ENCODE measurements at regions not wholly inside any gene's neighbourhood (a gene's known extent, or its start where the extent isn't known, plus 50 kb on each side); places are given as distances from the start of the nearest gene placed in this dataset.

GRCh38 chr4:132651196-132651595 lies 497.9 kb upstream of the PCDH10 start:
- Histone ChIP-seq H3K9ac (ENCODE audit: low read length) (no peak overlapping the region), H3K4me2 (ENCODE audit: low read depth, low read length, poor library complexity, severe bottlenecking) (no peak overlapping the region), H3K9me2 (replicated peaks; ENCODE audit: insufficient read depth, low read length) (no peaks in the 10 kb centered on the region), H3K79me2 (ENCODE audit: insufficient read depth, low read length) (no peaks in the 10 kb centered on the region), H3K36me3 (ENCODE audit: low read length) (no peaks in the 10 kb centered on the region), H2AFZ (ENCODE audit: low read depth, low read length, severe bottlenecking) (no peak overlapping the region), H3F3A (ENCODE audit: insufficient read depth) (no peaks in the 10 kb centered on the region), H3K27ac (ENCODE audit: low read depth, low read length) (no peak overlapping the region), H3K27me3 (ENCODE audit: low read length) (no peaks in the 10 kb centered on the region), H3K4me3 (ENCODE audit: insufficient read depth, low read length, poor library complexity, severe bottlenecking) (no peak overlapping the region), H3K9me3 (ENCODE audit: insufficient read depth, low read length) (no peaks in the 10 kb centered on the region), H4K20me1 (ENCODE audit: low read depth, low read length) (no peaks in the 10 kb centered on the region)
- no peak for TF ChIP-seq CTCF (IDR thresholded peaks at IDR 0.05; ENCODE audit: insufficient read depth, low read length, poor library complexity, severe bottlenecking)

- H3K36me3 ChIP-seq (ENCODE audit: low read length): no peaks in the 10 kb centered on the region
- no peaks in the 10 kb centered on the region for H3F3A ChIP-seq (ENCODE audit: insufficient read depth)
- no peak overlapping the region for H3K4me2 ChIP-seq (ENCODE audit: low read depth, low read length, poor library complexity, severe bottlenecking)
- TF ChIP-seq EZH2phosphoT487 (conservative IDR thresholded peaks at IDR 0.05; ENCODE audit: low read length) (no peak), CTCF (IDR thresholded peaks at IDR 0.05; ENCODE audit: insufficient read depth, low read length, poor library complexity, severe bottlenecking) (no peak)
- H3K27me3 ChIP-seq (ENCODE audit: low read length): no peaks in the 10 kb centered on the region
- no peaks in the 10 kb centered on the region for H3K79me2 ChIP-seq (ENCODE audit: insufficient read depth, low read length)
- no peak overlapping the region for H3K9ac ChIP-seq (ENCODE audit: low read length)
- no peak overlapping the region for H3K4me3 ChIP-seq (ENCODE audit: insufficient read depth, low read length, poor library complexity, severe bottlenecking)
- no peaks in the 10 kb centered on the region for H3K9me2 ChIP-seq (replicated peaks; ENCODE audit: insufficient read depth, low read length)
- H4K20me1 ChIP-seq (ENCODE audit: low read depth, low read length): no peaks in the 10 kb centered on the region
- H3K27ac ChIP-seq (ENCODE audit: low read depth, low read length): no peak overlapping the region
- no peaks in the 10 kb centered on the region for H3K9me3 ChIP-seq (ENCODE audit: insufficient read depth, low read length)
- H2AFZ ChIP-seq (ENCODE audit: low read depth, low read length, severe bottlenecking): no peak overlapping the region
These were observed 488.9 kb upstream of the PCDH10 start for GRCh38 chr4:132660181-132660580.

DNA sequence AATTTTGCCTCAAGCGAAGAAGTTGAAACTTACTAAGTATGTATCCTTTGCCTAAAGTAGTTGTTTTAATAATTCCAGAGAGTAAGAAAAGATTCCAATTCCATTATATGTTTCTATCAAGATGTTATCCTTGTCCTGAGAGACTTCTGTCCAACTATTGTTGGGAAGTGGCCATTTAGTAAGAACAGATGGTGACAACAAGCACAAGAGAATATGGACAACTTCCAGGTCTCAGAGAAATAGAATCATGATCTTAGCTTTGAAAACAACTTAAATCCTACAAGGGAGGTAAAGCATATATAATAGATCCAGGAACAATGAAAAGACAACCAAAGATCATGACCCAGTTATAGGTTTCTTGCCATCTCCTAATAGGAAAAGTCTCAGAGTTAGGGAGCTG lies 486.6 kb upstream of the PCDH10 start:
- Histone ChIP-seq H4K20me1 (ENCODE audit: low read depth, low read length) (no peaks in the 10 kb centered on the region), H3K9ac (ENCODE audit: low read length) (no peak overlapping the region), H3K79me2 (ENCODE audit: insufficient read depth, low read length) (no peaks in the 10 kb centered on the region), H3K9me2 (replicated peaks; ENCODE audit: insufficient read depth, low read length) (no peaks in the 10 kb centered on the region), H3K9me3 (ENCODE audit: insufficient read depth, low read length) (no peaks in the 10 kb centered on the region), H3K27ac (ENCODE audit: low read depth, low read length) (no peak overlapping the region), H3K36me3 (ENCODE audit: low read length) (no peaks in the 10 kb centered on the region), H3K4me3 (ENCODE audit: insufficient read depth, low read length, poor library complexity, severe bottlenecking) (no peak overlapping the region), H3K4me2 (ENCODE audit: low read depth, low read length, poor library complexity, severe bottlenecking) (no peak overlapping the region), H3K27me3 (ENCODE audit: low read length) (no peaks in the 10 kb centered on the region), H3F3A (ENCODE audit: insufficient read depth) (no peaks in the 10 kb centered on the region), H2AFZ (ENCODE audit: low read depth, low read length, severe bottlenecking) (no peak overlapping the region)
- no peak for TF ChIP-seq CTCF (IDR thresholded peaks at IDR 0.05; ENCODE audit: insufficient read depth, low read length, poor library complexity, severe bottlenecking)
- no peak for TF ChIP-seq EZH2phosphoT487 (conservative IDR thresholded peaks at IDR 0.05; ENCODE audit: low read length)

DNA sequence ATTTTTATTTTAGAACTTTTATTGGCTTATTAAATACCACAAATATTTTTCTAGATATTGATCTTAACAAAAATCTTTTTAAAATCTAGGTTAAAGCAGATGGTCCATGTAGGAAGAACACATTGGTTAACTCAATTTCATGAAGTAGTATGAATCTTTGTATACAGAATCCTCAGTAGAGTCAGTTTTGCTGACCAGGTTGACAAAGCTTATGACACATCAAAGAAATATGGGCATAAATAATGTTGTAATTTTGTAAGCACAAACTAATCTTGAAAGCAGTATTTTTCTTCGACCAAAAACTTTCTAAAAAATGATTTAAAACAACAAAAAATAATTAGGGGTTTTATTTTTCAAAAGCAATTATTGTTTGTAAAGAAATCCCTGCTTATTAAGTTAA lies 479.3 kb upstream of the PCDH10 start:
- H4K20me1 ChIP-seq (ENCODE audit: low read depth, low read length): no peaks in the 10 kb centered on the region
- H3K9me3 ChIP-seq (ENCODE audit: insufficient read depth, low read length): no peaks in the 10 kb centered on the region
- H3K9me2 ChIP-seq (replicated peaks; ENCODE audit: insufficient read depth, low read length): no peaks in the 10 kb centered on the region
- H3K27me3 ChIP-seq (ENCODE audit: low read length): no peaks in the 10 kb centered on the region
- H3K79me2 ChIP-seq (ENCODE audit: insufficient read depth, low read length): no peaks in the 10 kb centered on the region
- H3K4me2 ChIP-seq (ENCODE audit: low read depth, low read length, poor library complexity, severe bottlenecking): no peak overlapping the region
- H2AFZ ChIP-seq (ENCODE audit: low read depth, low read length, severe bottlenecking): no peak overlapping the region
- H3K9ac ChIP-seq (ENCODE audit: low read length): no peak overlapping the region
- H3K27ac ChIP-seq (ENCODE audit: low read depth, low read length): no peak overlapping the region
- no peak overlapping the region for H3K4me3 ChIP-seq (ENCODE audit: insufficient read depth, low read length, poor library complexity, severe bottlenecking)
- no peaks in the 10 kb centered on the region for H3F3A ChIP-seq (ENCODE audit: insufficient read depth)
- H3K36me3 ChIP-seq (ENCODE audit: low read length): no peaks in the 10 kb centered on the region
- TF ChIP-seq CTCF (IDR thresholded peaks at IDR 0.05; ENCODE audit: insufficient read depth, low read length, poor library complexity, severe bottlenecking) (no peak), EZH2phosphoT487 (conservative IDR thresholded peaks at IDR 0.05; ENCODE audit: low read length) (no peak)

Data from SU-DHL-6 (cell line).